ENCODE measurements at regions not wholly inside any gene's neighbourhood (a gene's known extent, or its start where the extent isn't known, plus 50 kb on each side); places are given as distances from the start of the nearest gene placed in this dataset.

GRCh38 chr13:111946214-111946613 lies 120.7 kb upstream of the SOX1 start:
- no peak overlapping the region for H3K27ac Mint-ChIP-seq
- no peak overlapping the region for H3K4me3 Mint-ChIP-seq
- H3K36me3 Mint-ChIP-seq, result peaks cover 0 to 2% of the 10 kb centered on the region in 2 donors

GRCh38 chr13:111947026-111947810 lies 119.7 kb upstream of the SOX1 start:
- peaks cover 0 to under 1% of the 10 kb centered on the region in 2 donors for H3K27me3 Mint-ChIP-seq
- H3K4me3 Mint-ChIP-seq, result no peak overlapping the region
- peaks cover 0 to 2% of the 10 kb centered on the region in 2 donors for H3K36me3 Mint-ChIP-seq
- H3K27ac Mint-ChIP-seq, result no peak overlapping the region
- H3K9me3 Mint-ChIP-seq, result peaks cover 4 to 6% of the 10 kb centered on the region in 2 donors
- DNase-seq (no peak), ATAC-seq (replicated peaks) (no peak)
- no peaks in the 10 kb centered on the region for H3K4me1 Mint-ChIP-seq

More at GRCh38 chr13:111946214-111946613, 120.7 kb upstream of the SOX1 start:
- no peak for ATAC-seq (replicated peaks)
- H3K9me3 Mint-ChIP-seq, result peaks cover 4 to 6% of the 10 kb centered on the region in 2 donors
- no peaks in the 10 kb centered on the region for H3K4me1 Mint-ChIP-seq
- DNase-seq, result no peak
- peaks cover 5 to 7% of the 10 kb centered on the region in 2 donors for H3K27me3 Mint-ChIP-seq

GRCh38 chr13:111947876-111948275 lies 119.1 kb upstream of the SOX1 start:
- peaks cover 0 to 2% of the 10 kb centered on the region in 2 donors for H3K36me3 Mint-ChIP-seq
- H3K4me3 Mint-ChIP-seq, result no peak overlapping the region
- DNase-seq, result no peak
- no peaks in the 10 kb centered on the region for H3K4me1 Mint-ChIP-seq
- ATAC-seq (replicated peaks), result no peak
- no peak overlapping the region for H3K27ac Mint-ChIP-seq
- peaks cover 4 to 6% of the 10 kb centered on the region in 2 donors for H3K9me3 Mint-ChIP-seq
- H3K27me3 Mint-ChIP-seq, result no peaks in the 10 kb centered on the region

- no peak overlapping the region for H3K27ac Mint-ChIP-seq
- H3K4me3 Mint-ChIP-seq, result no peak overlapping the region
These were observed 118.7 kb upstream of the SOX1 start for GRCh38 chr13:111948281-111948680.

GRCh38 chr13:111948811-111949210 lies 118.1 kb upstream of the SOX1 start:
- DNase-seq, result no peak
- ATAC-seq (replicated peaks), result no peak
- Mint-ChIP-seq H3K4me3 (no peak overlapping the region), H3K27ac (no peak overlapping the region), H3K27me3 (no peaks in the 10 kb centered on the region), H3K36me3 (peaks cover 0 to 2% of the 10 kb centered on the region in 2 donors), H3K4me1 (no peaks in the 10 kb centered on the region), H3K9me3 (peaks cover 4 to 6% of the 10 kb centered on the region in 2 donors)

More at GRCh38 chr13:111948281-111948680, 118.7 kb upstream of the SOX1 start:
- no peaks in the 10 kb centered on the region for H3K27me3 Mint-ChIP-seq
- no peak for ATAC-seq (replicated peaks)
- H3K9me3 Mint-ChIP-seq, result peaks cover 4 to 6% of the 10 kb centered on the region in 2 donors
- peaks cover 0 to 2% of the 10 kb centered on the region in 2 donors for H3K36me3 Mint-ChIP-seq
- no peak for DNase-seq
- H3K4me1 Mint-ChIP-seq, result no peaks in the 10 kb centered on the region

GRCh38 chr13:111949311-111949710 lies 117.6 kb upstream of the SOX1 start:
- no peak overlapping the region for H3K27ac Mint-ChIP-seq
- H3K36me3 Mint-ChIP-seq, result peaks cover 0 to 2% of the 10 kb centered on the region in 2 donors
- peaks cover 4 to 6% of the 10 kb centered on the region in 2 donors for H3K9me3 Mint-ChIP-seq
- H3K4me3 Mint-ChIP-seq, result no peak overlapping the region
- no peak for DNase-seq
- ATAC-seq (replicated peaks), result no peak
- no peaks in the 10 kb centered on the region for H3K4me1 Mint-ChIP-seq
- H3K27me3 Mint-ChIP-seq, result no peaks in the 10 kb centered on the region

- Mint-ChIP-seq H3K4me3 (no peak overlapping the region), H3K27ac (no peak overlapping the region), H3K9me3 (peaks cover 4 to 9% of the 10 kb centered on the region in 2 donors), H3K4me1 (no peaks in the 10 kb centered on the region), H3K27me3 (no peaks in the 10 kb centered on the region), H3K36me3 (peaks cover 0 to 2% of the 10 kb centered on the region in 2 donors)
- DNase-seq, result no peak
- ATAC-seq (replicated peaks), result no peak
These were observed 116.3 kb upstream of the SOX1 start for GRCh38 chr13:111950697-111951096.

GRCh38 chr13:111952032-111952431 lies 114.9 kb upstream of the SOX1 start:
- Mint-ChIP-seq H3K27ac (no peak overlapping the region), H3K36me3 (peaks cover 0 to 2% of the 10 kb centered on the region in 2 donors), H3K27me3 (no peaks in the 10 kb centered on the region), H3K9me3 (peaks cover 4 to 9% of the 10 kb centered on the region in 2 donors), H3K4me1 (no peaks in the 10 kb centered on the region), H3K4me3 (no peak overlapping the region)
- no peak for ATAC-seq (replicated peaks)
- no peak for DNase-seq

- Mint-ChIP-seq H3K27ac (no peak overlapping the region), H3K9me3 (peaks cover 4 to 9% of the 10 kb centered on the region in 2 donors), H3K36me3 (peaks cover 0 to 2% of the 10 kb centered on the region in 2 donors), H3K4me3 (no peak overlapping the region), H3K4me1 (no peaks in the 10 kb centered on the region), H3K27me3 (no peaks in the 10 kb centered on the region)
- DNase-seq (no peak), ATAC-seq (replicated peaks) (no peak)
These were observed 114.1 kb upstream of the SOX1 start for GRCh38 chr13:111952814-111953213.

GRCh38 chr13:111953546-111954178 lies 113.3 kb upstream of the SOX1 start:
- DNase-seq (no peak), ATAC-seq (replicated peaks) (no peak)
- Mint-ChIP-seq H3K9me3 (peaks cover 4 to 9% of the 10 kb centered on the region in 2 donors), H3K27me3 (no peaks in the 10 kb centered on the region), H3K27ac (no peak overlapping the region), H3K4me3 (no peak overlapping the region), H3K4me1 (no peaks in the 10 kb centered on the region), H3K36me3 (peaks cover 0 to 2% of the 10 kb centered on the region in 2 donors)

GRCh38 chr13:111954661-111955411 lies 112.1 kb upstream of the SOX1 start:
- Mint-ChIP-seq H3K36me3 (no peaks in the 10 kb centered on the region), H3K27me3 (no peaks in the 10 kb centered on the region), H3K4me3 (no peak overlapping the region), H3K27ac (no peak overlapping the region), H3K9me3 (peaks cover 4 to 6% of the 10 kb centered on the region in 2 donors), H3K4me1 (no peaks in the 10 kb centered on the region)
- DNase-seq (no peak), ATAC-seq (replicated peaks) (no peak)

GRCh38 chr13:111955412-111956065 lies 111.4 kb upstream of the SOX1 start:
- Mint-ChIP-seq H3K27ac (no peak overlapping the region), H3K4me3 (no peak overlapping the region), H3K9me3 (peaks cover 3 to 6% of the 10 kb centered on the region in 2 donors), H3K27me3 (no peaks in the 10 kb centered on the region), H3K4me1 (no peaks in the 10 kb centered on the region), H3K36me3 (no peaks in the 10 kb centered on the region)
- ATAC-seq (replicated peaks), result no peak
- no peak for DNase-seq

GRCh38 chr13:111956261-111957151 lies 110.4 kb upstream of the SOX1 start:
- Mint-ChIP-seq H3K27me3 (no peaks in the 10 kb centered on the region), H3K27ac (no peak overlapping the region), H3K36me3 (no peaks in the 10 kb centered on the region), H3K4me3 (no peak overlapping the region), H3K9me3 (peaks cover 0 to 3% of the 10 kb centered on the region in 2 donors), H3K4me1 (no peaks in the 10 kb centered on the region)
- DNase-seq (no peak), ATAC-seq (replicated peaks) (no peak)
